HCT116 (cell line): ENCODE measurements at regions not wholly inside any gene's neighbourhood (a gene's known extent, or its start where the extent isn't known, plus 50 kb on each side); places are given as distances from the start of the nearest gene placed in this dataset.
"Not testable (repeated sequence)": the region's sequence is repeated elsewhere in the genome, so short reads cannot be mapped to it uniquely, and the experiment has no call there.

ENCODE experiments used
- ATAC-seq: fragments of 200-7000 bp; cut with Tn5 transposase; 2 replicates; pipeline ENCODE4 v1.9.1; 2020; ENCODE audit warnings: mild to moderate bottlenecking, moderate library complexity
- BruUV-seq: library from RNA; stranded (reverse); fragments of 400-500 nt; replicated peaks from 2 replicates; lab custom pipeline; 2021; lab: Mats Ljungman, UMichigan
- CTCF ChIA-PET: fragments of 300-600 bp; sonication (Branson Sonifier 250); formaldehyde crosslinking; loops from one replicate; lab custom pipeline; 2021; ENCODE audit warnings: antibody characterized with exemption; lab: Charles Lee
- POLR2A ChIA-PET: fragments of 300-600, 350-600 bp; sonication (Branson Sonifier 250); formaldehyde crosslinking; loops from one replicate; lab custom pipeline; 2021; ENCODE audit warnings: antibody characterized with exemption; lab: Charles Lee
- RAD21 ChIA-PET, 2 experiments: fragments of 300-600 bp; sonication (Branson Sonifier 250); formaldehyde crosslinking; loops; one replicate each; lab custom pipeline; 2023; ENCODE audit warnings: low total read pairs in 2 of 2; ENCODE audit not compliant: uncharacterized antibody in 2 of 2, unreplicated experiment in 2 of 2, low non-redundant PET in 1 of 2; lab: Charles Lee
- DNase-seq: peaks from one replicate; pipeline ENCODE4 v3.0.0-alpha.2; 2010; ENCODE audit warnings: low read depth, low spot score
- H2AFZ ChIP-seq: fragments of 200-600 bp; shearing (Covaris generic), sonication (generic); 2 replicates; pipeline ENCODE4 v1.6.1; 2017; ENCODE audit warnings: low read depth, mixed run types, mixed read lengths, antibody characterized with exemption, low read length; ENCODE audit not compliant: poor library complexity, severe bottlenecking
- H3K27ac ChIP-seq: 2 replicates; pipeline ENCODE4 v1.5.1; 2012; ENCODE audit warnings: low read depth, low read length
- H3K27me3 ChIP-seq: fragments of 200-600 bp; sonication (generic); 2 replicates; pipeline ENCODE4 v1.6.1; 2016; ENCODE audit warnings: mixed run types, low read length, mixed read lengths; ENCODE audit not compliant: insufficient read depth
- H3K36me3 ChIP-seq, 2 experiments: fragments of 200-500 bp in 1 of 2; fragments of 200-600 bp in 1 of 2; sonication (Bioruptor generic) in 1 of 2; sonication (generic) in 1 of 2; 2 replicates each; pipeline versions ENCODE4 v1.5.1 to v1.6.1; 2014 to 2016; ENCODE audit warnings: low read length in 2 of 2, inconsistent platforms in 1 of 2, mixed read lengths in 1 of 2, mixed run types in 1 of 2; ENCODE audit not compliant: insufficient read depth in 2 of 2, control insufficient read depth in 1 of 2
- H3K4me1 ChIP-seq, 2 experiments: fragments of 200-600 bp in 1 of 2; sonication (generic) in 1 of 2; 2 replicates each; pipeline versions ENCODE4 v1.5.1 to v1.6.1; 2012 to 2017; ENCODE audit warnings: low read length in 2 of 2, inconsistent platforms in 1 of 2, mild to moderate bottlenecking in 1 of 2, mixed read lengths in 1 of 2, mixed run types in 1 of 2, moderate library complexity in 1 of 2; ENCODE audit not compliant: insufficient read depth in 2 of 2, control insufficient read depth in 1 of 2
- H3K4me2 ChIP-seq: fragments of 200-600 bp; sonication (generic); 2 replicates; pipeline ENCODE4 v1.6.1; 2017; ENCODE audit warnings: mixed run types, low read length, mixed read lengths
- H3K4me3 ChIP-seq, 2 experiments: fragments of 200-600 bp in 1 of 2; sonication (generic) in 1 of 2; replicated peaks in 1 of 2; 2 replicates each; pipeline ENCODE4 v1.5.1; 2011 to 2016; ENCODE audit warnings: low read length in 2 of 2, control low read depth in 1 of 2, low read depth in 1 of 2, mild to moderate bottlenecking in 1 of 2, mixed read lengths in 1 of 2, mixed run types in 1 of 2
- H3K79me2 ChIP-seq: fragments of 200-600 bp; sonication (generic); 2 replicates; pipeline ENCODE4 v1.6.1; 2017; ENCODE audit warnings: mild to moderate bottlenecking, mixed run types, low read length, moderate library complexity, mixed read lengths; ENCODE audit not compliant: insufficient read depth
- H3K9ac ChIP-seq: fragments of 200-600 bp; sonication (generic); 2 replicates; pipeline ENCODE4 v1.6.1; 2016; ENCODE audit warnings: low read length, mixed read lengths
- H3K9me2 ChIP-seq: fragments of 200-600 bp; sonication (generic), shearing (Covaris generic); 2 replicates; pipeline ENCODE4 v1.6.1; 2017; ENCODE audit warnings: mixed run types, mild to moderate bottlenecking, moderate library complexity; ENCODE audit not compliant: insufficient read depth
- H3K9me3 ChIP-seq, 2 experiments: fragments of 200-500 bp in 1 of 2; fragments of 200-600 bp in 1 of 2; sonication (Bioruptor generic) in 1 of 2; sonication (generic) in 1 of 2; 2 replicates each; pipeline ENCODE4 v1.6.1; 2014 to 2017; ENCODE audit warnings: low read length in 2 of 2, mixed read lengths in 2 of 2, inconsistent platforms in 1 of 2, low read depth in 1 of 2, mild to moderate bottlenecking in 1 of 2, mixed run types in 1 of 2, moderate library complexity in 1 of 2; ENCODE audit not compliant: control insufficient read depth in 1 of 2, insufficient read depth in 1 of 2
- H4K20me1 ChIP-seq: fragments of 200-600 bp; sonication (generic), shearing (Covaris generic); 2 replicates; pipeline ENCODE4 v1.6.1; 2017; ENCODE audit warnings: mixed run types, mild to moderate bottlenecking, moderate library complexity; ENCODE audit not compliant: insufficient read depth
- ATF3 ChIP-seq: IDR thresholded peaks from 2 replicates; pipeline ENCODE4 v1.6.1; 2012
- CEBPB ChIP-seq: IDR thresholded peaks from 2 replicates; pipeline ENCODE4 v1.6.1; 2012; ENCODE audit warnings: low read depth
- ELF1 ChIP-seq: IDR thresholded peaks from 2 replicates; pipeline ENCODE4 v1.6.1; 2012; ENCODE audit warnings: low read depth, borderline replicate concordance
- EZH2 ChIP-seq: fragments of 200-600 bp; sonication (generic); IDR thresholded peaks from 2 replicates; pipeline ENCODE4 v1.6.1; 2017; ENCODE audit warnings: antibody characterized with exemption, mixed run types
- EZH2phosphoT487 ChIP-seq: fragments of 200-600 bp; IDR thresholded peaks from 2 replicates; pipeline ENCODE4 v1.6.1; 2018; ENCODE audit warnings: antibody characterized with exemption, borderline replicate concordance
- MAX ChIP-seq: IDR thresholded peaks from 2 replicates; pipeline ENCODE4 v1.6.1; 2012
- RAD21 ChIP-seq: IDR thresholded peaks from 2 replicates; pipeline ENCODE4 v1.6.1; 2012; ENCODE audit warnings: low read depth, mild to moderate bottlenecking
- SRF ChIP-seq: IDR thresholded peaks from 2 replicates; pipeline ENCODE4 v1.6.1; 2012; ENCODE audit warnings: low read depth
- TCF7L2 ChIP-seq: IDR thresholded peaks from 2 replicates; pipeline ENCODE4 v1.7.0; 2011; ENCODE audit warnings: borderline replicate concordance, inconsistent platforms; ENCODE audit not compliant: insufficient read depth, insufficient read length; ENCODE audit errors: extremely low read depth
- ZBTB33 ChIP-seq: IDR thresholded peaks from 2 replicates; pipeline ENCODE4 v1.6.1; 2011; ENCODE audit warnings: mild to moderate bottlenecking, low read length, moderate library complexity; ENCODE audit not compliant: insufficient replicate concordance; ENCODE audit errors: extremely low read depth
- intact Hi-C: fragments of 100-400 bp; cut with micrococcal nuclease; formaldehyde crosslinking; loops from 2 replicates; pipeline ENCODE4 v1.10.0; 2022

- no peak overlapping the region for H2AFZ ChIP-seq
- no peak overlapping the region for H3K27ac ChIP-seq
Observed at GRCh38 chr11:104771763-104772162, 126.5 kb downstream of the CASP12 start.

GRCh38 chr11:104771046-104771445, 127.2 kb downstream of the CASP12 start:
- H3K9me3 ChIP-seq, H3K36me3 ChIP-seq, H4K20me1 ChIP-seq, H3K9ac ChIP-seq, H3K27me3 ChIP-seq, RAD21 ChIA-PET, H3K27ac ChIP-seq, H3K9me2 ChIP-seq, H3K79me2 ChIP-seq, H3K4me2 ChIP-seq, DNase-seq, ATAC-seq, BruUV-seq, H2AFZ ChIP-seq, intact Hi-C loops, H3K4me3 ChIP-seq, H3K4me1 ChIP-seq, POLR2A ChIA-PET: not testable (repeated sequence)
- CTCF ChIA-PET: interaction anchor here (0.6 kb wide), 1 partner anchor 107 kb away, joined by 4 read pairs; no protein-coding TSS in a partner anchor

More at GRCh38 chr11:104771763-104772162, 126.5 kb downstream of the CASP12 start:
- peaks cover 0 to 8% of the 10 kb centered on the region in 2 experiments; a peak in 1 of 4 replicates for H3K4me1 ChIP-seq
- POLR2A ChIA-PET: no interaction called here
- RAD21 ChIA-PET: no interaction called here
- no peaks in the 10 kb centered on the region for H3K79me2 ChIP-seq
- H4K20me1 ChIP-seq: no peaks in the 10 kb centered on the region
- no peak for TF ChIP-seq ZBTB33
- no peak for TF ChIP-seq SRF
- TF ChIP-seq ELF1: no peak
- TF ChIP-seq ATF3: no peak
- no peak for TF ChIP-seq EZH2
- no peak for TF ChIP-seq MAX
- no peak for TF ChIP-seq CEBPB
- TF ChIP-seq TCF7L2: no peak
- TF ChIP-seq RAD21: no peak
- TF ChIP-seq EZH2phosphoT487: no peak
- ATAC-seq (no peak), DNase-seq (no peak)
- no peak overlapping the region for H3K4me2 ChIP-seq
- BruUV-seq: no TSS peak
- H3K9me2 ChIP-seq: 0 out of 2 replicates have a peak, but pooled peaks cover 2% of the 10 kb centered on the region
- H3K9ac ChIP-seq: no peak overlapping the region
- no peaks in the 10 kb centered on the region for H3K36me3 ChIP-seq
- H3K9me3 ChIP-seq: no peaks in the 10 kb centered on the region
- CTCF ChIA-PET: no interaction called here
- H3K4me3 ChIP-seq: no peak overlapping the region
- no peaks in the 10 kb centered on the region for H3K27me3 ChIP-seq
- intact Hi-C loops: no loop called here
